LHCN-M2 (cell line): ENCODE measurements at regions not wholly inside any gene's neighbourhood (a gene's known extent, or its start where the extent isn't known, plus 50 kb on each side); places are given as distances from the start of the nearest gene placed in this dataset.

Source experiments
- DNase-seq: peaks from one replicate; pipeline ENCODE4 v3.0.0-alpha.2; 2012; ENCODE audit warnings: low read depth

GRCh38 chr4:166628454-166628853, 605.8 kb downstream of the SPOCK3 start:
- no peak for DNase-seq

GRCh38 chr4:166635367-166635766, 598.9 kb downstream of the SPOCK3 start:
- no peak for DNase-seq

- DNase-seq: no peak
These were observed 596.5 kb downstream of the SPOCK3 start for GRCh38 chr4:166637816-166638215.

GRCh38 chr4:166655231-166655630, 579.1 kb downstream of the SPOCK3 start:
- no peak for DNase-seq

- DNase-seq: no peak
These were observed 578.6 kb downstream of the SPOCK3 start for GRCh38 chr4:166655705-166656104.

DNA sequence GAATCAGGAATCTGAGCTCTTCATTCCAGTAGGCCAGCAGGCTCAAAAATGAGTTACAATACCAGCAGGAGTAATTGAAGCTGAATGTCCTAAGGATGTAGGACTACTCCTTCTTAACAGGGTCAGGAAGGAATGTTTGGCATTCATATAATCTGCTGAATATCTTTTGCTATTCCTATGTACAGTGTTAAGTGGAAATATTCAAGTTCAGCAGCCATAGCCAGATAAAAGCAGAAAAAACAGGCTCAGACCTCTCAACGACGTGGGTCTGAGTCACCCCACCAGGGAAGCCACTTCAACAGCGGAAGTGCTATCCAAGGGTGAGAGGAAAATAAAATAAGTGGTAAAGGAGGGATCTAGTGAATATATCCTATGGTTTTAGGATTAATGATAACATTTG, 577.0 kb downstream of the SPOCK3 start:
- no peak for DNase-seq

- DNase-seq: no peak
These were observed 575.7 kb downstream of the SPOCK3 start for GRCh38 chr4:166658585-166658984.

GRCh38 chr4:166662266-166662843, 571.9 kb downstream of the SPOCK3 start:
- DNase-seq: no peak

DNA sequence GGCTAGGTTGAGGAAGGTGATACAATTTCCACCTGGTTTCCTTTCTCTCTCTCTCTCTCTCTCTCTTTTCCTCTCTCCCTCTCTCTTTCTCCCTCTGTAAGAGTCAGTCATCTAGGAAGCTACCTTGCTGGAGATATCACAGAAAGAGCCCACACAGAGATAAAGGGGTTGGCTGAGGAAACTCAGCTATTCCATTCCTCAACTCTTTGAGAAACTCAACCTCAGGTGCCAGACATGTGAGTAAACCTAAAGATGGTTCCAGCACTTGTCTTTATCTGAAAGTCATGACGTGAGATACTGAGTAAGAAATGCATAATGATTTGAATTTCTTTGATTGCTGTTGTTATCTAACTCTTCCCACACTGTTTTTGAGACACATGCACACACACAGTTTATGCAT, 564.0 kb downstream of the SPOCK3 start:
- no peak for DNase-seq

DNA sequence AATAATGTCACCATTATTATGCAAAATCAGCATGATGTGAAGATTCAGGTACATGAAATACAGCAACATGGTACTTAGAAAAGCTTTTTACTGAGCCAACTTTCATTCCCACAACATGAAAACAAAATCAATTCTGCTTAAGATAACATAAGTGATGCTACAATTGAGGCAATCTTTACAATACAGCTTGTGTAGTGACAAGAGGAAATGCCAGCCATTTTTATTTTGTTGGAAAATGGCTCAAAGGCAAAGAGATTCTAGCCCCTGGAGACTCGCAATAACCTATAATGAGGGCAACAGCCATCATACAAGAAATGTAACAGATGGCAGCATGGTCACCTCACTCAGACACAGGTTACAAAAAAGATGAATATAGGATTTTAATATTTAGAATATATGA, 560.4 kb downstream of the SPOCK3 start:
- no peak for DNase-seq

DNA sequence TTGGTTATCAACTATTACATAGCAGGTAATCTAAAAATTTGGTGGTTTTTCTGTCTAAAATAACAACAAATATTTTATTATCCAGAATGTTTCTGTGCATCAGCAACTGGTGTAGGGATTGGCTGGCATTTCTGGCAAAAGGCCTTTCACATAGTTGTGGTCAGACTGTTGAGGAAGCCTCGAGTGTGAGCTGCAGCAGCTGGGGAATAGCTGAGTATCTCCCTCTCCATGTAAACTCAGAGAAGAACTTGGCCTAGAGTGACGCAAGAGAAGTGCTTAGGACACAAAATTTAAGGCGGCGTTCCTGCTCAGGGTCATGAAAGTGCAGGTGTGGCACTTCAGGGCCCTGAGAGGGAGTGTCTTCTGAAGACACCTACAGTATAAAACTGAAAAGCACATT, 558.9 kb downstream of the SPOCK3 start:
- peak; percentile 34 for DNase-seq

DNA sequence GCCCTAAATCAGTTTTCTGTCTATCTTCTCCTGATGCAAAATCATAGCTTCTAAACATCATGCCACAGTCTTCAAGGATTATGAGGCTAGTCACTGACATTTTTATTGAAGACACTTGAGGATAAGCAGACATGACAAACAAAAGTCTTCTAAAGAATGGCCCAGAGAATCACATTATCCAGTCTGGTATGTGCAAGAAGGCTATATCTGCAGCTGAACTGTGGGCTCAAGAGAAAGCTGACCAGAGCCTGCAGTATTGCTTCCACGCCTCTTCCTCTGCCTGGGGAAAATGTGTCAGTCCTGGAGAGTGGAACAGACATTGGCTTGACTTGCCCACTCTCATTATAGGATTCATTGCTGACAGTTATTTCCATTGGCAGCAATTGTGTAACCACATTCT, 553.5 kb downstream of the SPOCK3 start:
- no peak for DNase-seq

DNA sequence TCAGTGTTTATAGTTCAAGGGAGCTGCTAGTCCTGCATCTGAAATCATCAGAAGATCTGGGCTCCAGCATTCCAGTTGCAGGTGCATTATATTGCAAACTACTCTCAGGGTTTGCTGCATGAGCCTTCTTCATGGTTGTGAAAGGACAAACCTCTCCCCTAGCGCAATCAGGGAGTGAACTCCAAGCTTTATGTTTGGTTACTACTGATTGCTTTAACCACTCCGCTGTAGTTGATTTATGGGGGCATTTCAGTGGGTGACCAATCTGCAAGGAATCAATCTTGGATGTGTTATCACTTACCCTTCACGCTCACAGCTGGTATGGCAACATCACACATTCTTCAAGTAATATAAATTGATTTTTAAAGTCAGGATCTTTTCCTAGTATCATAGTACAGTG, 552.1 kb downstream of the SPOCK3 start:
- DNase-seq: no peak
